HepG2 (cell line): ENCODE measurements at regions not wholly inside any gene's neighbourhood (a gene's known extent, or its start where the extent isn't known, plus 50 kb on each side); places are given as distances from the start of the nearest gene placed in this dataset.

ENCODE experiments used
- ATAC-seq: fragments of 200-7000 bp; cut with Tn5 transposase; 3 replicates; pipeline ENCODE4 v1.9.1; 2020; ENCODE audit warnings: mild to moderate bottlenecking, moderate library complexity
- BruUV-seq: library from RNA; stranded (reverse); fragments of 400-500 nt; replicated peaks from 2 replicates; lab custom pipeline; 2021; lab: Mats Ljungman, UMichigan
- CTCF ChIA-PET: fragments of 300-600 bp; formaldehyde crosslinking; extraction: SDS; loops from one replicate; lab custom pipeline; 2021; ENCODE audit warnings: low total read pairs, inconsistent platforms, low intra/inter-chr PET ratio; lab: Yijun Ruan, JAX
- POLR2A ChIA-PET: fragments of 350-600 bp; sonication (Branson Sonifier 250); formaldehyde crosslinking; loops from one replicate; lab custom pipeline; 2020; ENCODE audit warnings: antibody characterized with exemption, inconsistent platforms; lab: Yijun Ruan, JAX
- DNase-seq: peaks from one replicate; pipeline ENCODE4 v3.0.0-alpha.2; 2015; ENCODE audit warnings: low spot score
- FAIRE-seq: peaks from 3 replicates; lab custom pipeline; 2011; peaks lifted over from hg19 to GRCh38; lab: Jason Lieb, UNC
- H2AFZ ChIP-seq: one replicate; pipeline ENCODE4 v1.6.1; 2011; ENCODE audit warnings: low read length, inconsistent platforms
- H3K27ac ChIP-seq: fragments of 300-600 bp; 3 replicates; pipeline ENCODE4 v1.8.0; 2011; ENCODE audit warnings: mixed run types, mild to moderate bottlenecking, mixed read lengths, low read length, inconsistent platforms; ENCODE audit not compliant: insufficient read depth; ENCODE audit errors: extremely low read length
- H3K27me3 ChIP-seq, 2 experiments: fragments of 200-600 bp in 1 of 2; 2 replicates in 1 of 2; 3 replicates in 1 of 2; pipeline versions ENCODE4 v1.6.0 to v1.8.0; 2011; ENCODE audit warnings: low read length in 2 of 2, mild to moderate bottlenecking in 2 of 2, moderate library complexity in 2 of 2, inconsistent platforms in 1 of 2; ENCODE audit not compliant: insufficient read depth in 2 of 2, control insufficient read depth in 1 of 2
- H3K36me3 ChIP-seq, 2 experiments: fragments of 200-600 bp in 1 of 2; replicated peaks in 1 of 2; 2 replicates in 1 of 2; 3 replicates in 1 of 2; pipeline versions ENCODE4 v1.5.1 to v1.8.0; 2011; ENCODE audit warnings: low read length in 2 of 2, inconsistent platforms in 1 of 2; ENCODE audit not compliant: insufficient read depth in 2 of 2, control insufficient read depth in 1 of 2
- H3K4me1 ChIP-seq: 2 replicates; pipeline ENCODE4 v1.5.1; 2012; ENCODE audit warnings: low read length, inconsistent platforms; ENCODE audit not compliant: insufficient read depth
- H3K4me2 ChIP-seq: 2 replicates; pipeline ENCODE4 v1.6.0; 2011; ENCODE audit warnings: low read depth, low read length, inconsistent platforms
- H3K4me3 ChIP-seq, 3 experiments: fragments of 200-600 bp in 1 of 3; sonication (generic), shearing (Covaris generic) in 1 of 3; replicated peaks in 1 of 3; 2 replicates each; pipeline ENCODE4 v1.5.1; 2011 to 2016; ENCODE audit warnings: low read length in 3 of 3, inconsistent platforms in 2 of 3, low read depth in 2 of 3, mild to moderate bottlenecking in 2 of 3, control low read depth in 1 of 3, mixed read lengths in 1 of 3; ENCODE audit not compliant: insufficient read depth in 1 of 3
- H3K79me2 ChIP-seq: one replicate; pipeline ENCODE4 v1.6.1; 2011; ENCODE audit warnings: low read length, inconsistent platforms; ENCODE audit not compliant: insufficient read depth
- H3K9ac ChIP-seq: 2 replicates; pipeline ENCODE4 v1.6.0; 2011; ENCODE audit warnings: mild to moderate bottlenecking, low read depth, low read length, inconsistent platforms; ENCODE audit not compliant: insufficient read depth
- H3K9me3 ChIP-seq: 2 replicates; pipeline ENCODE4 v1.5.1; 2012; ENCODE audit warnings: mild to moderate bottlenecking, low read length
- H4K20me1 ChIP-seq: 2 replicates; pipeline ENCODE4 v1.6.0; 2011; ENCODE audit warnings: inconsistent platforms, mild to moderate bottlenecking, low read length, moderate library complexity; ENCODE audit not compliant: insufficient read depth
- EZH2 ChIP-seq: conservative IDR thresholded peaks from 2 replicates; pipeline ENCODE4 v1.6.1; 2012; ENCODE audit warnings: mild to moderate bottlenecking, low read depth, low read length, moderate library complexity
- KLF11 ChIP-seq: IDR thresholded peaks from 2 replicates; pipeline ENCODE4 v1.6.1; 2016; ENCODE audit warnings: missing compliant biosample characterization
- NFE2L2 ChIP-seq: fragments of 150-350 bp; IDR thresholded peaks from 2 replicates; pipeline ENCODE4 v1.6.1; 2014; ENCODE audit warnings: low read length
- PHF8 ChIP-seq: sonication (generic); formaldehyde crosslinking; IDR thresholded peaks from 2 replicates; pipeline ENCODE4 v1.5.0; 2020; ENCODE audit warnings: missing genetic modification reagents
- RFX3 ChIP-seq: IDR thresholded peaks from 2 replicates; pipeline ENCODE4 v1.6.1; 2016; ENCODE audit warnings: missing biosample characterization, missing genetic modification reagents
- SMAD9 ChIP-seq: sonication (generic); formaldehyde crosslinking; IDR thresholded peaks from 2 replicates; pipeline ENCODE4 v1.5.1; 2020; ENCODE audit warnings: mild to moderate bottlenecking, missing genetic modification reagents
- SP140L ChIP-seq: sonication (generic); formaldehyde crosslinking; IDR thresholded peaks from 2 replicates; pipeline ENCODE4 v1.4.0; 2020; ENCODE audit warnings: missing genetic modification reagents, borderline replicate concordance
- TOPORS ChIP-seq: sonication (generic); formaldehyde crosslinking; IDR thresholded peaks from 2 replicates; pipeline ENCODE4 v1.8.0; 2023; ENCODE audit warnings: mild to moderate bottlenecking, missing genetic modification reagents
- TRIM24 ChIP-seq: sonication (generic); formaldehyde crosslinking; IDR thresholded peaks from 2 replicates; pipeline ENCODE4 v1.8.0; 2022; ENCODE audit warnings: mild to moderate bottlenecking, missing genetic modification reagents
- ZFP62 ChIP-seq: sonication (generic); formaldehyde crosslinking; IDR thresholded peaks from 2 replicates; pipeline ENCODE4 v1.4.0; 2020; ENCODE audit warnings: missing genetic modification reagents
- ZMYM2 ChIP-seq: sonication (generic); formaldehyde crosslinking; IDR thresholded peaks from 2 replicates; pipeline ENCODE4 v1.8.0; 2022; ENCODE audit warnings: mild to moderate bottlenecking, missing genetic modification reagents
- ZNF205 ChIP-seq: IDR thresholded peaks from 2 replicates; pipeline ENCODE4 v1.6.1; 2018; ENCODE audit warnings: missing biosample characterization, missing genetic modification reagents
- ZNF232 ChIP-seq: sonication (generic); formaldehyde crosslinking; IDR thresholded peaks from 2 replicates; pipeline ENCODE4 v1.4.0; 2020; ENCODE audit warnings: missing genetic modification reagents, borderline replicate concordance
- ZNF343 ChIP-seq: sonication (generic); formaldehyde crosslinking; IDR thresholded peaks from 2 replicates; pipeline ENCODE4 v1.4.0; 2020; ENCODE audit warnings: mild to moderate bottlenecking, missing genetic modification reagents
- ZNF549 ChIP-seq: sonication (generic); formaldehyde crosslinking; IDR thresholded peaks from 2 replicates; pipeline ENCODE4 v1.5.0; 2020; ENCODE audit warnings: missing genetic modification reagents
- ZSCAN30 ChIP-seq: sonication (generic); formaldehyde crosslinking; IDR thresholded peaks from 2 replicates; pipeline ENCODE4 v1.5.0; 2020; ENCODE audit warnings: mild to moderate bottlenecking, missing genetic modification reagents
- WGBS: methylation state at CpG from one replicate; pipeline ENCODE4 v1.1.6; 2017; ENCODE audit warnings: low lambda C conversion rate; 5-methylcytosine and 5-hydroxymethylcytosine counted together
- in situ Hi-C: cut with HindIII; loops from 2 replicates; pipeline ENCODE4 v1.10.0; 2017; ENCODE audit warnings: low pct_unique_long_range_greater_than_20kb; ENCODE audit not compliant: extremely low pct_ligation_motif_present
- intact Hi-C: fragments of 100-400 bp; cut with micrococcal nuclease; formaldehyde crosslinking; loops from one replicate; pipeline ENCODE4 v1.10.0; 2022; ENCODE audit not compliant: unreplicated experiment
- TF ChIP-seq, protein P1 (sequence below), 2 experiments: sonication (generic) in 1 of 2; formaldehyde crosslinking in 1 of 2; IDR thresholded peaks; 2 replicates each; pipeline versions ENCODE4 v1.4.0 to v1.6.1; 2018 to 2020; ENCODE audit warnings: missing genetic modification reagents in 2 of 2, borderline replicate concordance in 1 of 2, low read depth in 1 of 2, mild to moderate bottlenecking in 1 of 2, missing biosample characterization in 1 of 2
- TF ChIP-seq, protein P2 (sequence below): fragments of 450-650 bp; IDR thresholded peaks from 2 replicates; pipeline ENCODE4 v1.6.1; 2017

- H3K4me1 ChIP-seq = peaks cover 34% of the 10 kb centered on the region
- peak overlapping the region; percentile 33 for H3K27ac ChIP-seq
- intact Hi-C loops (no loop called here), in situ Hi-C loops (no loop called here)
- H2AFZ ChIP-seq = no peak overlapping the region
- H3K79me2 ChIP-seq = no peaks in the 10 kb centered on the region
- FAIRE-seq = no peak
- no peak overlapping the region for H3K9ac ChIP-seq
- H3K4me3 ChIP-seq = no peak overlapping the region
- ChIA-PET CTCF (no interaction called here), POLR2A (no interaction called here)
- no peaks in the 10 kb centered on the region for H4K20me1 ChIP-seq
- H3K4me2 ChIP-seq = no peak overlapping the region
- BruUV-seq = no TSS peak
- TF ChIP-seq TRIM24 (CRISPR knock-in tag) (no peak), NFE2L2 (peak; percentile 71)
- H3K36me3 ChIP-seq = no peaks in the 10 kb centered on the region
- no peak for ATAC-seq
- H3K27me3 ChIP-seq = no peaks in the 10 kb centered on the region
- no peaks in the 10 kb centered on the region for H3K9me3 ChIP-seq
- WGBS = 44% methylated on average over 1 of the region's 1 CpG
- no peak for DNase-seq
Observed at GRCh38 chr3:15955968-15956367, 158.2 kb upstream of the ANKRD28 start.

GRCh38 chr3:15958692-15959433 is 161.1 kb upstream of the ANKRD28 start:
- FAIRE-seq = no peak
- no peak overlapping the region for H3K9ac ChIP-seq
- no peak overlapping the region for H2AFZ ChIP-seq
- peaks cover 14% of the 10 kb centered on the region for H3K4me1 ChIP-seq
- CTCF ChIA-PET = no interaction called here
- no peak overlapping the region for H3K4me2 ChIP-seq
- H3K27me3 ChIP-seq = no peaks in the 10 kb centered on the region
- H3K79me2 ChIP-seq = no peaks in the 10 kb centered on the region
- in situ Hi-C loops (no loop called here), intact Hi-C loops (no loop called here)
- no peak overlapping the region for H3K27ac ChIP-seq
- no peak for TF ChIP-seq ZNF205 (CRISPR knock-in tag)
- no peak for TF ChIP-seq ZSCAN30
- no peak for TF ChIP-seq ZFP62
- no peak for TF ChIP-seq KLF11 (CRISPR knock-in tag)
- TF ChIP-seq EZH2 = no peak
- TF ChIP-seq SMAD9 (CRISPR knock-in tag) = no peak
- TF ChIP-seq ZMYM2 (CRISPR knock-in tag) = no peak
- no peak for TF ChIP-seq ZNF232 (CRISPR knock-in tag)
- no peak for TF ChIP-seq RFX3 (CRISPR knock-in tag)
- TF ChIP-seq, protein P1, sequence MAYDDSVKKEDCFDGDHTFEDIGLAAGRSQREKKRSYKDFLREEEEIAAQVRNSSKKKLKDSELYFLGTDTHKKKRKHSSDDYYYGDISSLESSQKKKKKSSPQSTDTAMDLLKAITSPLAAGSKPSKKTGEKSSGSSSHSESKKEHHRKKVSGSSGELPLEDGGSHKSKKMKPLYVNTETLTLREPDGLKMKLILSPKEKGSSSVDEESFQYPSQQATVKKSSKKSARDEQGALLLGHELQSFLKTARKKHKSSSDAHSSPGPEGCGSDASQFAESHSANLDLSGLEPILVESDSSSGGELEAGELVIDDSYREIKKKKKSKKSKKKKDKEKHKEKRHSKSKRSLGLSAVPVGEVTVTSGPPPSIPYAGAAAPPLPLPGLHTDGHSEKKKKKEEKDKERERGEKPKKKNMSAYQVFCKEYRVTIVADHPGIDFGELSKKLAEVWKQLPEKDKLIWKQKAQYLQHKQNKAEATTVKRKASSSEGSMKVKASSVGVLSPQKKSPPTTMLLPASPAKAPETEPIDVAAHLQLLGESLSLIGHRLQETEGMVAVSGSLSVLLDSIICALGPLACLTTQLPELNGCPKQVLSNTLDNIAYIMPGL (CRISPR knock-in tag; IDR thresholded peaks at IDR 0.05; ENCODE audit: borderline replicate concordance in 1 of 2, low read depth in 1 of 2) = no peak
- no peak for TF ChIP-seq ZNF343 (CRISPR knock-in tag)
- TF ChIP-seq, protein P2, sequence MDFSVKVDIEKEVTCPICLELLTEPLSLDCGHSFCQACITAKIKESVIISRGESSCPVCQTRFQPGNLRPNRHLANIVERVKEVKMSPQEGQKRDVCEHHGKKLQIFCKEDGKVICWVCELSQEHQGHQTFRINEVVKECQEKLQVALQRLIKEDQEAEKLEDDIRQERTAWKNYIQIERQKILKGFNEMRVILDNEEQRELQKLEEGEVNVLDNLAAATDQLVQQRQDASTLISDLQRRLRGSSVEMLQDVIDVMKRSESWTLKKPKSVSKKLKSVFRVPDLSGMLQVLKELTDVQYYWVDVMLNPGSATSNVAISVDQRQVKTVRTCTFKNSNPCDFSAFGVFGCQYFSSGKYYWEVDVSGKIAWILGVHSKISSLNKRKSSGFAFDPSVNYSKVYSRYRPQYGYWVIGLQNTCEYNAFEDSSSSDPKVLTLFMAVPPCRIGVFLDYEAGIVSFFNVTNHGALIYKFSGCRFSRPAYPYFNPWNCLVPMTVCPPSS = no peak
- no peak for TF ChIP-seq PHF8 (CRISPR knock-in tag)
- TF ChIP-seq SP140L = no peak
- TF ChIP-seq TOPORS (CRISPR knock-in tag) = no peak
- TF ChIP-seq ZNF549 (CRISPR knock-in tag) = no peak
- no peaks in the 10 kb centered on the region for H3K36me3 ChIP-seq
- H3K9me3 ChIP-seq = no peaks in the 10 kb centered on the region
- POLR2A ChIA-PET = no interaction called here
- DNase-seq = no peak
- no TSS peak for BruUV-seq
- no peak for ATAC-seq
- H3K4me3 ChIP-seq = no peak overlapping the region
- H4K20me1 ChIP-seq = no peaks in the 10 kb centered on the region
- WGBS = 32% methylated on average over 3 of the region's 3 CpGs
